ENCODE measurements at regions not wholly inside any gene's neighbourhood (a gene's known extent, or its start where the extent isn't known, plus 50 kb on each side); places are given as distances from the start of the nearest gene placed in this dataset.

- Histone ChIP-seq H3K9ac (ENCODE audit: low read depth, low read length) (no peak overlapping the region), H3K36me3 (ENCODE audit: insufficient read depth, low read length) (no peaks in the 10 kb centered on the region), H3K4me1 (ENCODE audit: insufficient read depth, low read length) (peaks cover 12% of the 10 kb centered on the region; the same call in 1 of the 2 replicates), H3K9me3 (ENCODE audit: control insufficient read depth, insufficient read depth, low read length) (no peaks in the 10 kb centered on the region)
These were observed 188.4 kb upstream of the NAV2 start for GRCh38 chr11:19524171-19524671.

DNA sequence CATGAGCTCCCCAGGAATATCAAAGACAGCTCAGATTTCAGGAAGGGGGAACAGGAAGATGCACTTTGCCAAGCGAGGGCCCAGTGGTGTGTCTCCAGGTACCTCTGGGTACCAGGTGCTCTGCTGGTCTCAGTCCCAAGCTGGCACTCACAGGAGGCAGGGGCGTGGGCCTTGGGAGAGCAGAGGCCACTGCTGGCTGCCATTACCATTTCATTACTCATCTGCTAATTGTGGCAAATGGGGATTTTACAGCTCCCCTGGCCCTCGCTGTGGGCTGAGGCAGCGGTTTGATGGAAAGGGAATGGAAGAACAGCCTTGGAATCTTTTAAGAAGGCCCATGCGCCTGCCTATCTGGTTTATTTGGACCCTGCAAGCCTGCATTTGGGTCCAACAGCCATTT lies 192.0 kb upstream of the NAV2 start:
- H3K9ac ChIP-seq (ENCODE audit: low read depth, low read length) = no peak overlapping the region
- H3K9me3 ChIP-seq (ENCODE audit: control insufficient read depth, insufficient read depth, low read length) = no peaks in the 10 kb centered on the region
- peaks cover 7% of the 10 kb centered on the region; the same call in 1 of the 2 replicates for H3K4me1 ChIP-seq (ENCODE audit: insufficient read depth, low read length)
- no peaks in the 10 kb centered on the region for H3K36me3 ChIP-seq (ENCODE audit: insufficient read depth, low read length)

DNA sequence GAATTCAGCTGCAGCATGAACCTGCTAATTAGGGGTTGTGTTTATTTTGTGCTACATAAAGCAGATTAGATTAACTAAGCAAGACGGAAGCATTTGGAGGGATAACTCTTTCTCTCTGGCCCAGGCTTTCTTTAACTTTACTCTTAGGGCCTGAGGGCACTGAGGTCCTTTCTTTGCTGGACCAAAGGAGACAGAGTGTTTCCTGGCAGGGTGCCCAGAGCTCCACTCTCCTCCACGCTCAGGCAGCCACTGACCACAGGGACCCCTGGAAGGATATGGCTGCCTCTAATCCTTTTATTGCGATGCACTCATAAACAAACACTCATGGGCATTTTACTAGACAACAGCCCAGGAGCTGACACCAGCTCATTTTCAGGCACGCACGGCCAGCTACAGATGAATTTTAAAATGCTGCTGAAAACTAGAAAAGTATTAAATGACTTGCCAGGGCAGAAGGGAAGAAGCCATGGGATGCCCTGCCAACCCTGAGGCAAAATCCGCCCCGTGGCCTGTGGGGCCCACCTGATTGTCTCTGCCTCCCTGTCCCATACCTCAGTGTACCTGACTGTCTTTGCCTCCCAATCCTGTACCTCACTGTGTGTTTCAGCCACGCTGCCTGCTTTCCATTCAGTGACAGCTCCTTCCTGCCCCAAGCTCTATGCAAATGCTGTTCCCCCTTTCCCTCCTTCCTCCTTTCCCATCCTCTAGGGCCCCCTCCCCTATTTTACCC lies 192.6 kb upstream of the NAV2 start:
- Histone ChIP-seq H3K36me3 (ENCODE audit: insufficient read depth, low read length) (no peaks in the 10 kb centered on the region), H3K9ac (ENCODE audit: low read depth, low read length) (no peak overlapping the region), H3K9me3 (ENCODE audit: control insufficient read depth, insufficient read depth, low read length) (no peaks in the 10 kb centered on the region), H3K4me1 (ENCODE audit: insufficient read depth, low read length) (0 out of 2 replicates have a peak, but pooled peaks cover 1% of the 10 kb centered on the region)

- Histone ChIP-seq H3K36me3 (ENCODE audit: insufficient read depth, low read length) (no peaks in the 10 kb centered on the region), H3K9ac (ENCODE audit: low read depth, low read length) (no peak overlapping the region), H3K4me1 (ENCODE audit: insufficient read depth, low read length) (no peaks in the 10 kb centered on the region), H3K9me3 (ENCODE audit: control insufficient read depth, insufficient read depth, low read length) (no peaks in the 10 kb centered on the region)
These were observed 193.3 kb upstream of the NAV2 start for GRCh38 chr11:19519353-19519752.

- H3K9ac ChIP-seq (ENCODE audit: low read depth, low read length) = no peak overlapping the region
- H3K36me3 ChIP-seq (ENCODE audit: insufficient read depth, low read length) = no peaks in the 10 kb centered on the region
- H3K9me3 ChIP-seq (ENCODE audit: control insufficient read depth, insufficient read depth, low read length) = no peaks in the 10 kb centered on the region
- H3K4me1 ChIP-seq (ENCODE audit: insufficient read depth, low read length) = no peaks in the 10 kb centered on the region; the same call in 1 of the 2 replicates
These were observed 199.4 kb upstream of the NAV2 start for GRCh38 chr11:19513253-19513652.

- no peaks in the 10 kb centered on the region; the same call in 1 of the 2 replicates for H3K4me1 ChIP-seq (ENCODE audit: insufficient read depth, low read length)
These were observed 200.0 kb upstream of the NAV2 start for GRCh38 chr11:19512618-19513017.

DNA sequence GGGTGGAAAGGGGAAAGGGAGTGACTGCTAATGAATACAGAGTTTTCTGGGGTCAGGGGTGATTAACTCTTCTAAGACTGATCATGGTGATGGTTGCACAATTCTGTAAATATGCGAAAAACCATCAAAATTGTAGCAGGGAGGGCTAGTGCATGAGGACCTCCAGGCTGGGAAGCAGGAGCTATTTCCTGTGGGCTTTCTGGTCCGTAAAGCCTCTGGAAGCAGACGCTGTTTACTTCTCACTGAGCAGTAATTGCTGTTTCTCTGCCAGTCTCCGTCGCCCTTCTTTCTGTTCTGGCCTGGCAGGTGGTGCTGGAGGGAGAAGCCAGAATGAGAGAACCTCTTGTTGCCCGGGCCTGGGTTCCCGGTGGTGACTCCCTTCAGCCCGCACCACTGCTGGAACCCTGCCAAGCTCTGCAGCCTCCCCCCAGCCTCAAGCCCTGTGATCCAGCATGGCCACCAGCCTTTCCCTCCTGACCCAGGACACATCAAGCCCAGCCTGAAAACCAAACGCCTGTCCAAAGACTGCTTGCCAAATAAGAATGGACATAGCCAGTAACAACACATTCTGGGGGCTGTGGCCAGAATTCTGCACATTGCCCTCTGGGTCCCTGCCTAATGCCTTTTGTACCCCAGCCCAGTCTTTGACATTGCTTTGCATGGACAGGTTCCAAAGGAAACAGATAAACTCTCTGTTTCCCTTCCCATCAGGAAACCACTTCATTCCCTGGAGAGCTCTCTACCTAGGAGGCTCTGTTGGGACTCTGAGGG lies 201.0 kb upstream of the NAV2 start:
- Histone ChIP-seq H3K4me1 (ENCODE audit: insufficient read depth, low read length) (no peaks in the 10 kb centered on the region; the same call in 1 of the 2 replicates), H3K9ac (ENCODE audit: low read depth, low read length) (no peak overlapping the region), H3K9me3 (ENCODE audit: control insufficient read depth, insufficient read depth, low read length) (no peaks in the 10 kb centered on the region), H3K36me3 (ENCODE audit: insufficient read depth, low read length) (no peaks in the 10 kb centered on the region)

More at GRCh38 chr11:19512618-19513017, 200.0 kb upstream of the NAV2 start:
- Histone ChIP-seq H3K9me3 (ENCODE audit: control insufficient read depth, insufficient read depth, low read length) (no peaks in the 10 kb centered on the region), H3K9ac (ENCODE audit: low read depth, low read length) (no peak overlapping the region), H3K36me3 (ENCODE audit: insufficient read depth, low read length) (no peaks in the 10 kb centered on the region)

DNA sequence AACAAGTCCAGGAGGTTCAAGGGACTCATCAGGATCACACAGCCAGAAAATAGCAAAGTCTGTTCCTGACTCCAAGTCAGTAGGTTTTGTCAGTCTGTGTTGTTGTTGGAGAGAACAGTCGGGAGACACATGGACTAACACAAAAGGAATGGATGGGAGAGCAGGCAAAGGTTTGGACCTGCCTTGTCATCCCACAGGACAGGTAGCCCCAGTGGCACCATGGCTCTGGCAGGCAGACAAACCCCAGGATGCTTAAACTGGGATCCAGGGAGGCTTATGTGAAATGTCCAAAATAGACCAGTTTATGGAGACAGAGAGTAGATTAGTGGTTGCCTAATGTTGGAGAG lies 201.6 kb upstream of the NAV2 start:
- Histone ChIP-seq H3K9me3 (ENCODE audit: control insufficient read depth, insufficient read depth, low read length) (no peaks in the 10 kb centered on the region), H3K4me1 (ENCODE audit: insufficient read depth, low read length) (no peaks in the 10 kb centered on the region; the same call in 1 of the 2 replicates), H3K36me3 (ENCODE audit: insufficient read depth, low read length) (no peaks in the 10 kb centered on the region), H3K9ac (ENCODE audit: low read depth, low read length) (no peak overlapping the region)

GRCh38 chr11:19510468-19510867 lies 202.2 kb upstream of the NAV2 start:
- Histone ChIP-seq H3K9ac (ENCODE audit: low read depth, low read length) (no peak overlapping the region), H3K4me1 (ENCODE audit: insufficient read depth, low read length) (no peaks in the 10 kb centered on the region; the same call in 1 of the 2 replicates), H3K9me3 (ENCODE audit: control insufficient read depth, insufficient read depth, low read length) (no peaks in the 10 kb centered on the region), H3K36me3 (ENCODE audit: insufficient read depth, low read length) (no peaks in the 10 kb centered on the region)

DNA sequence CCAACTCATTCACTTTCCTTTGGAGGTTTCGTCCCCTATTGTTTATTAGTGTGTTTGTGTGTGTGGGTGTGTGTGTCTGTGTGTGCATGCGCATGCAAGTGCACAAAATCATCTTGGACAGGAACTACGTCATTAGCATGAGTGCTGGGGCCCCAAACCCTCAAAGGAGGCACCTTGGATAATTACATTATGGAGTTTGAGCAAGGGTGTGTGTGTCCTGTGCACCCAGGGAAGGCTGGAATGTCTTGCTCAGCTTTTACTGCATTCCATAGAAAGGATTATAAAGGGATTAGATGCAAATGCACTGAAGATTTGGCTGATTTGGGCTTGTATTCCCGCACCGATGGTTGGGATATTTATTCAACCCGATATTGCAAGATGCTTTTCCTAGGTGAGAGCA lies 203.4 kb upstream of the NAV2 start:
- Histone ChIP-seq H3K36me3 (ENCODE audit: insufficient read depth, low read length) (no peaks in the 10 kb centered on the region), H3K4me1 (ENCODE audit: insufficient read depth, low read length) (no peaks in the 10 kb centered on the region; the same call in 1 of the 2 replicates), H3K9ac (ENCODE audit: low read depth, low read length) (no peak overlapping the region), H3K9me3 (ENCODE audit: control insufficient read depth, insufficient read depth, low read length) (no peaks in the 10 kb centered on the region)

DNA sequence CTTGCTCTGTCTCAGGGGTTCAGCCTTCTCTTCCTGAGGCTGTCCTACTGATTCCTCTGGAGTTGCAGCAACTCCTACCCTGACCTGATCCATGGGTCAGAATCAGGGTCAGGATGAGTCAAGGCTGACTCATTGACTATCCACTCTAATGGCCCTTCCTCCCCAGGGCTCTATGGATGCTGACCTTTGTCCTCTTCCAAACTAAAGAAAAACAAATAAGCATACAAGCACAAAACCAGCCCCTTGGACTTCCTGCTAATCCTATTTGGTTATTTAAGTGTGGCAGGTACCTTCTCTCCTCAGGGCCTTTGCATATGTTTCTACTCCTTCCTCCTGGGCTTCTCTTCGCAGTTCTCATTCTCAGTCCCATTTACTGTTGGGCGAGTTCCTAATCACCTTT lies 204.5 kb upstream of the NAV2 start:
- Histone ChIP-seq H3K9ac (ENCODE audit: low read depth, low read length) (no peak overlapping the region), H3K9me3 (ENCODE audit: control insufficient read depth, insufficient read depth, low read length) (no peaks in the 10 kb centered on the region), H3K36me3 (ENCODE audit: insufficient read depth, low read length) (no peaks in the 10 kb centered on the region), H3K4me1 (ENCODE audit: insufficient read depth, low read length) (no peaks in the 10 kb centered on the region; the same call in 1 of the 2 replicates)

- H3K4me1 ChIP-seq (ENCODE audit: insufficient read depth, low read length) = no peaks in the 10 kb centered on the region; the same call in 1 of the 2 replicates
- no peaks in the 10 kb centered on the region for H3K9me3 ChIP-seq (ENCODE audit: control insufficient read depth, insufficient read depth, low read length)
- no peaks in the 10 kb centered on the region for H3K36me3 ChIP-seq (ENCODE audit: insufficient read depth, low read length)
- H3K9ac ChIP-seq (ENCODE audit: low read depth, low read length) = no peak overlapping the region
These were observed 205.7 kb upstream of the NAV2 start for GRCh38 chr11:19506816-19507486.

DNA sequence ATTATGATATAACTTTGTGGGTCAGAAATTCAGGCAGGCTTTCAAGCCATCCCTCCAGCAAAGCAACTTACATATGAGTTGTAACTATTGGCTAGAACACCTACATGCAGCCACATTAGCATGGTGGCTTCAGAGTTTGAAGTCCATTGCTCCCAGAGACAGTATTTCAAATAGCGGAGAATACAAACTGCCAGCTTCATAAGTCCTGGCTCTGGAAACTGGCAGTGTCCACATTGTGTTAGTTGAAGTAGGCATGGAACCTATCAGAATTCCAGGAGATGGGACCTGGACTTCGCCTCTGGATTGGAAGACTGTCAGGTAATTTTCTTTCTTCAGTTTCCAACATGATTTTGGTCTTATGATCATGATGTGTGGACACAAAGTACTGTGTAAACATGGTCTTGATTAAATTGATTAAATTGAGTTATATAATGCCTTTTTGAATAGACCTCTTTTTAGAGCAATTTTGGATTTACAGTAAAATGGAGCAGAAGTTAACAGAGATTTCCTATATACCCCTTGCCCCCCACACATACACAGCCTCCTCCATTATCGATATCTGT lies 209.9 kb upstream of the NAV2 start:
- no peaks in the 10 kb centered on the region for H3K36me3 ChIP-seq (ENCODE audit: insufficient read depth, low read length)

DNA sequence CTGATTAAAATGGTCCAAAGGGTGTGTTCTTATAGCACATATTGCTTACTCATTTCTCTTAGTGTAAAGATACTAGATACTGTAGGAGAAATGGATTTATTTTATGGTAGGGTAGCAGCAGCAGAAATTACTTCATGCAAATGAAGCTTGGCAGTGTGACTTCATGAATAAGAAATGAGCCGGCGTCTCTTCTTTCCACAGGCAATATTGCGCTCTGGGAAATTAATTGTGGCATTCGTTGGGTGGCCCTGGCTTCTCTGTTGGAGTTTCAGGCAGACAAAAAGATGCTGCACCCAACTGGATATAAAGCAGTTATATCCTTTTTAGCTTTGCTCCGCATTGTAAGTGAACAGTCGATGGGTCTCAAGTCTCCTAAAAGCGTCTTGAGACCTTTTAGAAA lies 211.0 kb upstream of the NAV2 start:
- H3K36me3 ChIP-seq (ENCODE audit: insufficient read depth, low read length) = no peaks in the 10 kb centered on the region
- H3K9me3 ChIP-seq (ENCODE audit: control insufficient read depth, insufficient read depth, low read length) = no peaks in the 10 kb centered on the region
- no peaks in the 10 kb centered on the region for H3K4me1 ChIP-seq (ENCODE audit: insufficient read depth, low read length)
- H3K9ac ChIP-seq (ENCODE audit: low read depth, low read length) = no peak overlapping the region

More for the DNA sequence above, 209.9 kb upstream of the NAV2 start:
- H3K9ac ChIP-seq (ENCODE audit: low read depth, low read length) = no peak overlapping the region
- no peaks in the 10 kb centered on the region for H3K9me3 ChIP-seq (ENCODE audit: control insufficient read depth, insufficient read depth, low read length)
- no peaks in the 10 kb centered on the region; the same call in 1 of the 2 replicates for H3K4me1 ChIP-seq (ENCODE audit: insufficient read depth, low read length)

Measured in ES-I3 (cell line).